BLaER1 (cell line): ENCODE measurements at regions not wholly inside any gene's neighbourhood (a gene's known extent, or its start where the extent isn't known, plus 50 kb on each side); places are given as distances from the start of the nearest gene placed in this dataset.

ENCODE experiments used
- H3K27ac ChIP-seq: shearing (Covaris generic); formaldehyde crosslinking; 2 replicates; pipeline ENCODE4 v1.8.1; 2022
- H3K27me3 ChIP-seq: shearing (Covaris generic); formaldehyde crosslinking; 2 replicates; pipeline ENCODE4 v1.8.1; 2022
- H3K36me3 ChIP-seq: shearing (Covaris generic); formaldehyde crosslinking; 2 replicates; pipeline ENCODE4 v1.8.1; 2022
- H3K4me1 ChIP-seq: shearing (Covaris generic); formaldehyde crosslinking; 2 replicates; pipeline ENCODE4 v1.8.1; 2022
- H3K4me2 ChIP-seq: shearing (Covaris generic); formaldehyde crosslinking; 2 replicates; pipeline ENCODE4 v1.8.1; 2022
- H3K4me3 ChIP-seq: shearing (Covaris generic); formaldehyde crosslinking; 2 replicates; pipeline ENCODE4 v1.8.1; 2022
- H3K9ac ChIP-seq: shearing (Covaris generic); formaldehyde crosslinking; 2 replicates; pipeline ENCODE4 v1.8.1; 2022
- H3K9me3 ChIP-seq: shearing (Covaris generic); formaldehyde crosslinking; 2 replicates; pipeline ENCODE4 v1.8.1; 2022
- H4K20me1 ChIP-seq: shearing (Covaris generic); formaldehyde crosslinking; 2 replicates; pipeline ENCODE4 v1.8.1; 2022
- Cebpa-rat ChIP-seq: shearing (Covaris generic); IDR thresholded peaks from 2 replicates; pipeline ENCODE4 v1.8.1; 2022

DNA sequence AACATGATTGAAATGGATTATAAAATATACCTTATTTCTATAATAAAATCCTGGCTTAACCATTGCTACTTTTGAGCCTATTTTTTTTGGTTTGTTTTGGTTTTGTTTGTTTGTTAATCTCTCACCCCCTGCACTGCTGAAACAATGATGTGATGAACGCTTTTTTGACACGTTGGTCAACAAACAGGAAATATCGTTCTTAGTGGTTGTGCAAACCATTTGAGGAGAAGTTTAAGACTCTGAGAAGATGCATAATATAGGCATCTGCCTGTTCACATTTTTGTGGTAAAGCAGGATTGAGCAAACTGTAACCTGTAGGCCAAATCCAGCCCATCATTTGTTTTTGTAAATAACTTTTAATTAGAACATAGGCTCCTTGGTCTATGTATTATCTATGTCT, 75.5 kb upstream of the MDFIC2 start:
- no peaks in the 10 kb centered on the region for H3K27me3 ChIP-seq

DNA sequence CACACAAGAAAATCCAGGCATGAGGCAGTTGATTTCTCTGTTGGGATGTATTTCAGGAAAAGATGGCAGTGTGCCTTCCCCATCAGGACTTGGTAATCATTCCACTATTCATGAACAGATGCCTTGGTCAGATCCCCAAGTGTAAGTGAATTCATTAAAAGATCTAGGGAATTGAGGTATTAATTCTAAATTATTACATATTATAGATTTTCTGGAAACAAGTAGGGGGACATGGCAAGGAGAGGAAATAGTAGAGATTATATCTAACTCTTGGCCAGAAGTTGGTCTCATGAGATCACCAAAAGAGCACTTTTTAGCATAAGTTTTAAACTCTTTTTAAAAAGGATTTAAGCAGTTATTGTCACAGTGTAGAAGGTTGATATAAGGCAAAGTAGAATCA, 74.4 kb upstream of the MDFIC2 start:
- Histone ChIP-seq H3K27ac (no peak overlapping the region), H3K4me3 (no peak overlapping the region), H3K36me3 (no peaks in the 10 kb centered on the region), H3K9ac (no peak overlapping the region), H3K27me3 (no peaks in the 10 kb centered on the region), H4K20me1 (no peaks in the 10 kb centered on the region), H3K4me1 (no peaks in the 10 kb centered on the region), H3K9me3 (peaks cover 3% of the 10 kb centered on the region; the same call in 1 of the 2 replicates), H3K4me2 (no peak overlapping the region)
- no peak for TF ChIP-seq Cebpa-rat

More for the DNA sequence above, 75.5 kb upstream of the MDFIC2 start:
- Histone ChIP-seq H3K9me3 (peaks cover 3% of the 10 kb centered on the region; the same call in 1 of the 2 replicates), H3K4me2 (no peak overlapping the region), H3K27ac (no peak overlapping the region), H3K9ac (no peak overlapping the region), H3K4me3 (no peak overlapping the region), H3K4me1 (no peaks in the 10 kb centered on the region), H3K36me3 (no peaks in the 10 kb centered on the region), H4K20me1 (no peaks in the 10 kb centered on the region)
- TF ChIP-seq Cebpa-rat = no peak

DNA sequence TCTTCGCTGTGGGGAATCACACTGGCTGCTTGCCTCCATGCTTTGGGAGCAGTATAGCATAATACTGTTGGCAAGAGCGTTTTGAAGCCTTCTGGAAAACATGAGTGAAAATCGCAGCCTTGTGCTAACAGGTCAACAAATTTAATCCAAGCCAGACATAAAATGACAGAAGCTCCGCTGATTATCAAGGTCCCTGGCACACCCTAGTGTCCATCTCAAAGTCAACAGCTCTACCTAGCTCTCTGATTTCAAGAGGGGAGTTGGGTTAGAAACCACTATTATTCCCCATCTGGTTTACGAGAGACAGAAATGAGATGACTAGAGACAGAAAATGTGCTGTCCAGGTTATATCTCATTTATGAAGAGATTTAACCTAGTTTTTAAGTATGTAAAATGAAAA, 73.6 kb upstream of the MDFIC2 start:
- no peak for TF ChIP-seq Cebpa-rat

DNA sequence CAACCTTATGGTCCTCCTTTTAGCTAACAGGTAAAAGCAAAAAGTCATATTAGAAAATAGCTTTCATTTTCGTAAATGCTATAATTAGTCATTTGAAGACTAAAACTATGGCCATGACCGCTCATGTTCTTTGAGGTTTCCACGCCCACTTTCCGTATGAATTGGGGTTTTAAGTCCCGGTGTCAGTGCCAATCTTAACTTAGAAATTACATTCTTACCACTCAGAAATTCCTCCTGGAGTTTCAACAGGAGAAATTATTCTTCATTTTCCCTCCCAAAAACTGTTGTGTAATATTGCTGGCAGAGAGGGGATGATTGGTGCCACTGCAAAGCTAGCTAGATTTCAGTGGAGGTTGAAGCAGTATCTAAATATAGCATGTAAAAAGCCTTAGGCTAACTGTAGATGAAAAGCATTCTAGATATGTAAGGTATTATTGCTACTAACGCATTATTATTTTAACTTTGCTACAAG, 71.0 kb upstream of the MDFIC2 start:
- Histone ChIP-seq H3K36me3 (no peaks in the 10 kb centered on the region), H4K20me1 (no peaks in the 10 kb centered on the region), H3K4me2 (no peak overlapping the region), H3K4me1 (no peaks in the 10 kb centered on the region), H3K4me3 (no peak overlapping the region), H3K9ac (no peak overlapping the region), H3K27ac (no peak overlapping the region), H3K27me3 (no peaks in the 10 kb centered on the region), H3K9me3 (no peaks in the 10 kb centered on the region)
- TF ChIP-seq Cebpa-rat = no peak

More for the DNA sequence above, 73.6 kb upstream of the MDFIC2 start:
- Histone ChIP-seq H3K36me3 (no peaks in the 10 kb centered on the region), H3K4me2 (no peak overlapping the region), H3K4me3 (no peak overlapping the region), H3K9me3 (peaks cover 3% of the 10 kb centered on the region; the same call in 1 of the 2 replicates), H3K4me1 (no peaks in the 10 kb centered on the region), H3K9ac (no peak overlapping the region), H3K27ac (no peak overlapping the region), H3K27me3 (no peaks in the 10 kb centered on the region), H4K20me1 (no peaks in the 10 kb centered on the region)

DNA sequence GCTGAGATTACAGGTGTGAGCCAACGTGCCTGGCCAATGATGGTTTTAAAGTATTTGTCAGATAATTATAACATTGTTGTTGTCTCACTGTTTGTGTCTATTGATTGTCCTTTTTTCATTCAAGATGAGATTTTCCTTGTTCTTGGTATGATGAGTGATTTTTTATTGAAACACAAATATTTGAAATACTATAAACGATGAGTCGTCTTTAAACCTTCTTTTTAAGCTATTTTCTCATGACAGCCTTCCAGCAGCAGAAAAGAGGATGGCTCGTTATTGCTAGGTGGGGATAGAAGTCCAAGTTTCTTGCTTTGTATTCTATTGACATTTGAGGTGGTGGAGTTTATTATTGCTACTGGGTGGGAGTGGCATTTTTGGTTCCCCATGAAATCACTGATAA, 61.7 kb upstream of the MDFIC2 start:
- no peak overlapping the region for H3K27ac ChIP-seq

More for the DNA sequence above, 61.7 kb upstream of the MDFIC2 start:
- no peak for TF ChIP-seq Cebpa-rat
- no peak overlapping the region for H3K9ac ChIP-seq
- H3K4me2 ChIP-seq = no peak overlapping the region
- H3K4me1 ChIP-seq = no peaks in the 10 kb centered on the region
- no peaks in the 10 kb centered on the region for H3K9me3 ChIP-seq
- H3K36me3 ChIP-seq = no peaks in the 10 kb centered on the region
- no peak overlapping the region for H3K4me3 ChIP-seq
- H3K27me3 ChIP-seq = no peaks in the 10 kb centered on the region
- H4K20me1 ChIP-seq = no peaks in the 10 kb centered on the region
